ENCODE measurements at regions not wholly inside any gene's neighbourhood (a gene's known extent, or its start where the extent isn't known, plus 50 kb on each side); places are given as distances from the start of the nearest gene placed in this dataset.
"Not testable (repeated sequence)": the region's sequence is repeated elsewhere in the genome, so short reads cannot be mapped to it uniquely, and the experiment has no call there.

DNA sequence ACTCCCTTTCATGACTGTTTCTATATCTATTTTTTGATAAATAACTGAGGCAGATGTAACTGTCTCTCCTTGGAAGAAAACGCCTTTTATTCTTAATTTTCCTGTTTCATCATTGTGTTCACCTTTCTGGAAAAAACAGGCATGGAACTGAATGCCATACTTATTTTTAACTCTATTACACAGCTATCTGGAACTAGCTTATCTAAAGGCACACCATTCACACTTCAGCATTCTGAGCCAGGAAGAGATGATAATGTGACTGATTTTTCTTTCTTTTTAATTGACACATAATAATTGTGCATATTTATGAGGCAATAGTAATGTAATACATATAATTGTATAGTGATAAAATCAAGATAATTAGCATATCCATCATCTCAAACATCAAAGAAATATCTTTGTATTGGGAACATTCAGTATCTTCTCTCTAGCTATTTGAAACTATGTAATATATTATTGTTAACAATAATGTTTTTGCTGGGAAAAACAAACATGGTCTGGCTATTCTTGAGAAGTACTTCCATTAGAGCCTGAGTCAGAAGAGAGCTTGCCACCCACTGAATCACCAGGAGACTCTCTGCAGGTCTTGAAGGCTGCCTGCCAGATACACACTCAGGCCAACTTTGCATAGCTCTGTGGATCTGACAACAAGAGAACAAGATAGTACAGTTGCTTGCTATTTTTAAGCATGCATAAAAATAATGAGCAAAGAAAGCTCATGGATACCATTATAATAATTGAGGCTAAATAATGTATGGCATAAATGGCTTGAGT lies 501.0 kb upstream of the EDIL3 start:
- no peak for DNase-seq (ENCODE audit: low spot score)

DNA sequence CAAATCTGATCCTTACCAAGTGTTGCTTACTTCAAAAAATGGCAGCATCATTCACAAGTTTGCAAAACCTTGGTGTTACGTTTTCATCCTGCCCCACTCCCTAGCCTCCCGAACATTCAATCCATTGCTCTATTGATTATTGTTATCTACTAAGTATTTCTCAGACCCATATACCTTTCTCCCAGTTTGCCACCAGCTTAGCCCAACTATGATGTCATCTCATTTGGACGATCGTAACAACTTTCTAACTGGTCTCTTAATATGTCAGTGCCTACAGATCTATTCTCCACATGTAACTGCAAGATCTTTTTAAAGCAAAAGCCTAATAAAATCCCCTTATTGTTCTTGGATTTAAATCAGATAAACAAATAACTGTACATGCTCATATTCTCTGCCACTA lies 497.1 kb upstream of the EDIL3 start:
- no peak for DNase-seq (ENCODE audit: low spot score)

DNA sequence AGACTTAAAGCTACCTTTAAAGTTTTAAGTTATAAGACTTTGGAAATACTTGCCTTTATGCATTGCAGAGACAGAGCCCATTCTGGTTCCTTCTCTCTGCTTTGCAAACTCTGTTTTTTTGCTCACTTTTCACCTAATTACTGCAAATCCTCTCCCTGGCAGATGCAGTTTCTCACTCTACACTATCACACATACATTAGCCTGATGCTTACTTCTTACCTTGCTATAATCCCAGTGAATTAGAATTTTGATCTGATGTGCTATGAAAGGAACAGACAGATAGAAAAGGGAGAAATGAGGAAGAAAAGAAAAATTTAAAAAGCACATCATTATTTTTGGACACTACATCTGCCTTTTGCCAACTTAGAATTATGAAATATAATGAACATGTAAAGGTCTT lies 489.5 kb upstream of the EDIL3 start:
- no peak for DNase-seq (ENCODE audit: low spot score)

GRCh38 chr5:84872768-84873167 lies 488.1 kb upstream of the EDIL3 start:
- DNase-seq (ENCODE audit: low spot score): no peak

- no peak for DNase-seq (ENCODE audit: low spot score)
Measured at GRCh38 chr5:84870369-84870768, 485.7 kb upstream of the EDIL3 start.

GRCh38 chr5:84869675-84870074 lies 485.0 kb upstream of the EDIL3 start:
- DNase-seq (ENCODE audit: low spot score): no peak

DNA sequence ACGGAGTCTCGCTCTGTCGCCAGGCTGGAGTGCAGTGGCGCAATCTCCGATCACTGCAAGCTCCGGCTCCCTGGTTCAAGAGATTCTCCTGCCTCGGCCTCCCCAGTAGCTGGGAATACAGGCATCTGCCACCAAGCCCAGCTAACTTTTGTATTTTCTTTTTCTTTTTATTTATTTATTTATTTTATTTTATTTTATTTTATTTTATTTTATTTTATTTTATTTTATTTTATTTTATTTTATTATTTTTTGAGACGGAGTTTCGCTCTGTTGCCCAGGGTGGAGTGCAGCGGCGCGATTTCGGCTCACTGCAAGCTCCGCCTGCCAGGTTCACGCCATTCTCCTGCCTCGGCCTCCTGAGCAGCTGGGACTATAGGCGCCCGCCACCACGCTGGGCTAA lies 479.3 kb upstream of the EDIL3 start:
- not testable (repeated sequence) for DNase-seq (ENCODE audit: low spot score)

DNA sequence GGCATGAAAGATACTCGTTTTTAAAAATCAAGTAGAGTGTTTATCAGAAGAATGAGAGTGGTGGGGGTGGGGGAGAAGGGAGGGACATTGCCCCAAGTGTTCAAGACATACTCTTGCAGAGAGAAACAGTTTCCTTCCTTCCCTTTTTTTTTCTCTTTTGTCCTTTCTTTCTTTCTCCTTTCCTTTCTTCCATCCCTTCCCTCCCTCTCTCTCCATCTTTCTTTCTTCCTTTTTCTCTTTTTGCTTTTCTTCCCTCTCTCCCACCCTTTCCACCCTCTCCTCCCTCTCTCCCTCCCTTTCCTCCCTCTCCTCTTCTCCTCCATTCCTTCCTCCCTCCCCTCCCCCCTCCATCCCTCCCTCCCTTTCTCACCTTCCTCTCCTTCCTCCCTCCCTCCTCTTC lies 478.3 kb upstream of the EDIL3 start:
- no peak for DNase-seq (ENCODE audit: low spot score)

DNA sequence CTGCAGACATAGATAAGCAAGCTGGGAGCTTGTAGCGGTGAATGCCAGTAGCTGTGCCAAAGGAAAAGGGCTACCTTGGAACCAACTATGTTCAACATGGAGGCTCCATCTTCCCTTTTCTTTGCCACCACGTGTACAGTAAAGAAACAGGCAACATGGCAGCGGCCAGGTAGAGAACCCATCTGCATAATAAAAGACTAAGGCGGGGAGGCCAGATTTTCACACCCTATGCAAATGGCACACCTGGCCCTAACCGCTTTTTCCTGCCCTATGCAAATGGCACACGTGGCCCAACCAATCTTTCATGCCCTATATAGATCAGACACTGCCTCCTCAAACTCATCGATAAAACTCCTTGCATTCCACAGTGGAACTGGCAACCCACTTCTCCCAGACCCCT lies 477.5 kb upstream of the EDIL3 start:
- DNase-seq (ENCODE audit: low spot score): no peak

DNA sequence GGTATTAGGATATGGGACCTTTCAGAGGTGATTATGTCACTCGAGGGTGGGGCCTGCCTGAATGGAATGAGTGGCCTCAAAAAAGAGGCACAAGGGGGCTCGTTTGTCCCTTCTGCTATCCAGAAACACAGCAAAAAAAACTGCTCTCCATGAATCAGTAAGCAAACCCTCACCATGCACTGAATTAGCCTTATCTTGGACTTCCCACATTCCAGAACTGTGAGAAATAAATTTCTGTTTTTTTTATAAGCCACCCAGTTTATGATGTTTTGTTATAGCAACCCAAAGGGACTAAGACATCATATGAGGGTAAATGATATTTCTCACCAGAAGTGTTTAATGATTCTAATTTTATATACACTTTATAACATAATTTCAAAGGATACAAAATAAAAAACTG lies 476.6 kb upstream of the EDIL3 start:
- DNase-seq (ENCODE audit: low spot score): no peak

GRCh38 chr5:84859056-84859455 lies 474.4 kb upstream of the EDIL3 start:
- DNase-seq (ENCODE audit: low spot score): no peak

GRCh38 chr5:84831701-84832100 lies 447.0 kb upstream of the EDIL3 start:
- DNase-seq (ENCODE audit: low spot score): no peak

DNA sequence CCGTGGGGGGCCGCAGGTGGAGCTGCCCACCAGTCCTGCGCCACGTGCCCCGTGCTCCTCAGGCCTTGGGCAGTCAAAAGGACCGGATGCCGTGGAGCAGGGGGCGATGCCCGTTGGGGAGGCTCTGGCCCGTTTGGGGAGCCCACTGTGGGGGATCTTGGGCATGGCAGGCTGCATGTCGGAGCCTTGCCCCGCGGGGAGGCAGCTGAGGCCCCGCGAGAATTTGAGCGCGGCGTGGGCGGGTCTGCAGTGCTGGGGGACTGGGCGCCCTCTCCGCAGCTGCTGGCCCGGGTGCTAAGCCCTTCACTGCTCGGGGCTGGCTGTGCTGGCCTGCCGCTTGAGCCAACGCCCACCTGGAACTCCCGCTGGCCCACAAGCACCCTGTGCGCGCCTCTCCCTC lies 445.6 kb upstream of the EDIL3 start:
- DNase-seq (ENCODE audit: low spot score): no peak

DNA sequence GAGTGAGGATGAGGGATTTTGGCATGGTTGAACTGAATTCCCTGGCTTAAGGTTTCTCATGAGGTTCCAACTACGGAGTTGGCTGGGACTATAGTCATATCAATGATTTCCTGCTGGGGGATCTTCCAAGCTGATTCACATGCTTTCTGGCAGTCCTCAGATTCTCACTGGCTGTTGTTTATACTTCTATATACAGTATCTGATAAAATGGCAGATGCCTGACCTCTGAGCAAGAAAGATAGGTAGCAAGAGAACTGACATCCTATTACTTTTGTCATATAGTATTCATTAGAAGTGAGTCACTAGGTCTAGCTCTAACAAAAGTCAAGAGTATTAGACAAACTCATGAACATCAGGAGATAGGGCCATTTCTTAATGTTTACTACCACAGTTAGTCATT lies 440.9 kb upstream of the EDIL3 start:
- DNase-seq (ENCODE audit: low spot score): no peak

DNA sequence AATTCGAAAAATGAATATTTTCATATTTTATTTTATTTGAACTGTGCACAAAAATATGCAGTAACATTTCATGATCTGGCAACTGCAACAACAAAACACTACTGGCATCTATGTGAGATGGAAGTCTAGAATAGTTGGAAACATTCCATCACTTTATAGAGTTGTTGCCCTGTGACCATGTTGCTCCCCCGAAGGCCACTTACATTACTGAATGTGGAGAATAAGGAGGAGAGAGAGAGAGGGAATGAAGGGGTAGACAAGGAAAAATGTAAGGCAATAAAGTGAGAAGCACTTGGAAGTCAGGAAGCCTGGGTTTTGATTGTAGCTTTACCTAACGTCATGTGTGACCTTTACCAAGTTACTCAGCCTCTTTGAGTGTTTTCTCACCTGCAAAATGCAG lies 437.2 kb upstream of the EDIL3 start:
- DNase-seq (ENCODE audit: low spot score): no peak

- no peak for DNase-seq (ENCODE audit: low spot score)
Measured at GRCh38 chr5:84817953-84818352, 433.3 kb upstream of the EDIL3 start.

GRCh38 chr5:84816746-84817547 lies 432.3 kb upstream of the EDIL3 start:
- no peak for DNase-seq (ENCODE audit: low spot score)

DNA sequence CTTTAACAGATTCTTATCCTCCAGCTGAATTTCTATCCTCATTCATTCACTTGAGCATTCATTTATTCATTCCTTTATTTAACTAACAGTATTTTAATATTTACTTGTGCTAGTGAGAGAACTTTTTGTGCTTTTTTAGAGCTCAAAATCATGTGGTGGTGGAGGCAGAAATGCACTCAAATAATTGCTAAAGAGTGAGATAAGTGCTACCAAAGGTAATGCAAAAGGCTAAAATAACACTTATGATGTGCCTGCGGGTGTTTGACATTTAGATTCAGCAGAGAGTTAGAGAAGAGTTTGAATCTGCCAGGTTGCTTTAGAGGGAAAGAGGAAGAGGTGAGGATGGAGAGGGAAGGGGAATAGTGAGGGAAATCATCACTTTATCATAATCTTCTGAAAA lies 431.5 kb upstream of the EDIL3 start:
- no peak for DNase-seq (ENCODE audit: low spot score)

GRCh38 chr5:84805473-84805872 lies 420.8 kb upstream of the EDIL3 start:
- no peak for DNase-seq (ENCODE audit: low spot score)

DNA sequence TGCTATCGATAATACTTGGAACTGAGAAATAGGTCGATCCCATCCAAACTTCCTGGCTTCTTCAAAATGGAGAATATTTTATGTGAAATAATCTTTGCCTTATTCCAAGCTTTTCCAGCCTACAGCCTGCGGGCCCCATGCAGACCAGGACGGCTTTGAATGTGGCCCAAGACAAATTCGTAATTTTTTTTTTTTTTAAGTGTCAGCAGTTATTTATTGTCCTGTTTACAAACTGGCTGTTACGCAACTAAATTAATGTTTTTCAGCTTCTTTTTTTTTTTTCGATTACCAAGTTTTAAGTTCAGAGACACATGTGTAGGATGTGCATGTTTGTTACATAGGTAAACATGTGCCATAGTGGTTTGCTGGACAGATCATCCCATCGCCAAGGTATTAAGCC lies 411.7 kb upstream of the EDIL3 start:
- no peak for DNase-seq (ENCODE audit: low spot score)

DNA sequence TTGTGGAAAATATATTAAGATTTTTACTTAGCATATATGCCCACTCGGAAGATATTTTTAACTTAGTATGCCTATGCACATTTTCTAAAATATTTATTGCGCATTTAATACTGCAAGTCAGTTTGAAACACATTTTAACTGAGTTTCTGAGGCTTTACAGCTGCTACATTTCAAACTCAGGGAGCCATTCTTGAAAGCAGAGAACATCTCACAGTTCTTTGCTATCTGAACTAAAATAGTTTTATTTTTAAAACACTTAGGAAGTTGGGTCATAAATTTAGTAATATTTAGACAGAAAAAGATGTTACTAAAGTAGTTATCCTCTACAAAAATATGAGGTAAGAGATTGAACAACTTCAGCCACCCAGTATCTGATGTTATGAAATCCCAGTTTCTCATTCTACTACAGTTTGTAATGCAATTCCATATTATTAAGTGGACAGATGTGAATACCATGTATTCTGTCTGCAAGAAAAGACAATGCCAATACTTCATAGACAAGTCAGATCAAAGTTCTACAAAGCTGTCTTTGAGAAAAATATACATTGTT lies 409.9 kb upstream of the EDIL3 start:
- DNase-seq (ENCODE audit: low spot score): no peak

- DNase-seq (ENCODE audit: low spot score): no peak
Measured at GRCh38 chr5:84791730-84792129, 407.1 kb upstream of the EDIL3 start.

GRCh38 chr5:84791138-84791537 lies 406.5 kb upstream of the EDIL3 start:
- DNase-seq (ENCODE audit: low spot score): no peak
